IMR-90 (cell line): ENCODE measurements at regions not wholly inside any gene's neighbourhood (a gene's known extent, or its start where the extent isn't known, plus 50 kb on each side); places are given as distances from the start of the nearest gene placed in this dataset.

Experiments used
- ATAC-seq: fragments of 200-7000 bp; cut with Tn5 transposase; 2 replicates; pipeline ENCODE4 v1.9.1; 2020; ENCODE audit warnings: low read depth, mild to moderate bottlenecking, moderate library complexity
- BruUV-seq: library from RNA; stranded (reverse); fragments of 400-500 nt; replicated peaks from 2 replicates; lab custom pipeline; 2021; lab: Mats Ljungman, UMichigan
- CTCF ChIA-PET: fragments of 300-600 bp; formaldehyde crosslinking; extraction: SDS; loops from one replicate; lab custom pipeline; 2021; ENCODE audit warnings: antibody characterized with exemption; lab: Yijun Ruan, JAX
- POLR2A ChIA-PET: fragments of 300-600 bp; sonication (Branson Sonifier 250); formaldehyde crosslinking; loops from one replicate; lab custom pipeline; 2022; ENCODE audit warnings: antibody characterized with exemption; ENCODE audit not compliant: unreplicated experiment; lab: Charles Lee
- DNase-seq: peaks from one replicate; pipeline ENCODE4 v3.0.0; 2013
- H2AFZ ChIP-seq: replicated peaks from 2 replicates; pipeline ENCODE3; 2013; ENCODE audit warnings: low read length, mild to moderate bottlenecking; ENCODE audit not compliant: poor library complexity
- H2AK5ac ChIP-seq: 2 replicates; pipeline ENCODE4 v1.6.1; 2013; ENCODE audit warnings: low read depth, low read length, inconsistent platforms
- H2AK9ac ChIP-seq: replicated peaks from 2 replicates; pipeline ENCODE3; 2013; ENCODE audit warnings: mild to moderate bottlenecking, low read depth, low read length, moderate library complexity; ENCODE audit not compliant: poor library complexity
- H2BK120ac ChIP-seq: 2 replicates; pipeline ENCODE4 v1.6.1; 2013; ENCODE audit warnings: low read depth, low read length, inconsistent platforms
- H2BK15ac ChIP-seq: 3 replicates; pipeline ENCODE4 v1.6.1; 2013; ENCODE audit warnings: low read depth, low read length, inconsistent platforms
- H2BK20ac ChIP-seq: 2 replicates; pipeline ENCODE4 v1.6.1; 2013; ENCODE audit warnings: low read depth, mild to moderate bottlenecking, inconsistent platforms, low read length, moderate library complexity
- H2BK5ac ChIP-seq: 2 replicates; pipeline ENCODE4 v1.6.1; 2013; ENCODE audit warnings: mild to moderate bottlenecking, low read depth, low read length, inconsistent platforms; ENCODE audit not compliant: poor library complexity, severe bottlenecking
- H3K14ac ChIP-seq: replicated peaks from 2 replicates; pipeline ENCODE4 v1.6.1; 2013; ENCODE audit warnings: low read depth, low read length, inconsistent platforms
- H3K18ac ChIP-seq: 2 replicates; pipeline ENCODE4 v1.6.1; 2013; ENCODE audit warnings: low read depth, low read length, control low read depth
- H3K23ac ChIP-seq: 2 replicates; pipeline ENCODE4 v1.6.1; 2013; ENCODE audit warnings: low read depth, low read length, inconsistent platforms
- H3K27ac ChIP-seq: 2 replicates; pipeline ENCODE4 v1.5.1; 2013; ENCODE audit warnings: mild to moderate bottlenecking, control low read depth, low read length; ENCODE audit not compliant: insufficient read depth
- H3K27me3 ChIP-seq: 2 replicates; pipeline ENCODE4 v1.6.1; 2013; ENCODE audit warnings: low read length; ENCODE audit not compliant: control insufficient read depth, insufficient read depth
- H3K36me3 ChIP-seq: 2 replicates; pipeline ENCODE4 v1.6.1; 2013; ENCODE audit warnings: low read length, mixed read lengths; ENCODE audit not compliant: control insufficient read depth, insufficient read depth
- H3K4ac ChIP-seq: 2 replicates; pipeline ENCODE4 v1.6.1; 2013; ENCODE audit warnings: low read depth, low read length, inconsistent platforms
- H3K4me1 ChIP-seq: 2 replicates; pipeline ENCODE4 v1.6.1; 2013; ENCODE audit warnings: low read length, mixed read lengths; ENCODE audit not compliant: control insufficient read depth, insufficient read depth
- H3K4me2 ChIP-seq: 2 replicates; pipeline ENCODE4 v1.6.1; 2013; ENCODE audit warnings: low read depth, mild to moderate bottlenecking, control low read depth, low read length, moderate library complexity
- H3K4me3 ChIP-seq: 2 replicates; pipeline ENCODE4 v1.5.1; 2013; ENCODE audit warnings: low read depth, mild to moderate bottlenecking, control low read depth, low read length, moderate library complexity; ENCODE audit not compliant: insufficient read depth
- H3K56ac ChIP-seq: 2 replicates; pipeline ENCODE4 v1.6.1; 2013; ENCODE audit warnings: low read length, inconsistent platforms; ENCODE audit not compliant: insufficient read depth; ENCODE audit errors: extremely low read depth
- H3K79me1 ChIP-seq, 2 experiments: 2 replicates each; pipeline ENCODE4 v1.6.1; 2013; ENCODE audit warnings: low read length in 2 of 2, inconsistent platforms in 1 of 2, low read depth in 1 of 2
- H3K9ac ChIP-seq: 2 replicates; pipeline ENCODE4 v1.6.1; 2013; ENCODE audit warnings: low read depth, low read length, control low read depth
- H3K9me1 ChIP-seq: 2 replicates; pipeline ENCODE4 v1.6.1; 2013; ENCODE audit warnings: low read length, inconsistent platforms; ENCODE audit not compliant: insufficient read depth
- H3K9me3 ChIP-seq: 2 replicates; pipeline ENCODE4 v1.6.1; 2013; ENCODE audit warnings: low read length; ENCODE audit not compliant: control insufficient read depth, insufficient read depth
- H4K20me1 ChIP-seq: 2 replicates; pipeline ENCODE4 v1.6.1; 2013; ENCODE audit warnings: low read length, inconsistent platforms; ENCODE audit not compliant: insufficient read depth
- H4K5ac ChIP-seq: 2 replicates; pipeline ENCODE4 v1.6.1; 2013; ENCODE audit warnings: mild to moderate bottlenecking, low read depth, low read length, control low read depth
- H4K8ac ChIP-seq, 2 experiments: 2 replicates each; pipeline ENCODE4 v1.6.1; 2013; ENCODE audit warnings: low read depth in 2 of 2, low read length in 2 of 2, control low read depth in 1 of 2, inconsistent platforms in 1 of 2
- H4K91ac ChIP-seq: 2 replicates; pipeline ENCODE4 v1.6.1; 2013; ENCODE audit warnings: low read depth, low read length, inconsistent platforms; ENCODE audit not compliant: insufficient read depth
- NFE2L2 ChIP-seq: fragments of 150-350 bp; IDR thresholded peaks from 2 replicates; pipeline ENCODE4 v1.6.1; 2016; ENCODE audit warnings: low read depth, mild to moderate bottlenecking, low read length
- WGBS, 2 experiments: methylation state at CpG; one replicate each; pipeline versions ENCODE4 v1.1.5 to v1.1.7; 2013; ENCODE audit warnings: missing lambda C conversion rate in 2 of 2; ENCODE audit not compliant: insufficient read length in 1 of 2; ENCODE audit errors: extremely low coverage in 2 of 2; 5-methylcytosine and 5-hydroxymethylcytosine counted together
- dilution Hi-C: fragments of 300-500 bp; cut with HindIII; formaldehyde crosslinking; loops from one replicate; pipeline ENCODE4 v1.14.3; 2018; ENCODE audit warnings: low sequenced_read_pairs; ENCODE audit not compliant: unreplicated experiment
- in situ Hi-C: fragments of 300-500 bp; cut with MboI; formaldehyde crosslinking; loops from 3 replicates; pipeline ENCODE4 v1.14.3; 2019; ENCODE audit warnings: low sequenced_read_pairs, inconsistent platforms, mixed read lengths
- intact Hi-C: fragments of 100-400 bp; cut with micrococcal nuclease; formaldehyde crosslinking; loops from 2 replicates; pipeline ENCODE4 v1.10.0; 2022

DNA sequence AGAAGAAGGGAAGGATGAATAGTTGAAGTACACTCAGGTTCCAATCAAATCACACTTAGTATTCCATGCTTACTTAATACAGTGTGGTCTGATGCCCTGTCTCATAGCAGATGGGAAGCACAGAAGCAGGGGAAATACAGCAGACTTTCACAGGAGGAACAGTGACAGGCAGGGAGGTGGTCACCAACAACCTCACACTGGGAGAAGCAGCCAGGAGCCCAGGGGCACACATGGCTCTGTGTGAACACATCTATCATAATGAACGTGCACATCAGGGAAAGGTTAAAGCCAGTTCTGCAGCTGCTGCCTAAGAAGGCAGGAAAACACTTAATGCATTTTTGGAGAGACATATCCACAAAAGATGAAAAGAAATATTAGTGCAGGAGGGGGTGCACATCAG, 312.3 kb downstream of the MED10 start:
- WGBS, 2 experiments: no CpG with 5 or more reads among the region's 1 CpG
- TF ChIP-seq NFE2L2: no peak
- no peak overlapping the region for H2BK120ac ChIP-seq
- H3K27me3 ChIP-seq: no peaks in the 10 kb centered on the region
- H3K4me1 ChIP-seq: no peaks in the 10 kb centered on the region
- BruUV-seq: no TSS peak
- no peak overlapping the region for H2AK5ac ChIP-seq
- ChIA-PET POLR2A (no interaction called here), CTCF (no interaction called here)
- no peak overlapping the region for H2BK20ac ChIP-seq
- no peak overlapping the region for H3K4me2 ChIP-seq
- in situ Hi-C loops (no loop called here), dilution Hi-C loops (no loop called here), intact Hi-C loops (no loop called here)
- H3K27ac ChIP-seq: no peak overlapping the region
- H3K4me3 ChIP-seq: no peak overlapping the region
- H3K56ac ChIP-seq: no peak overlapping the region
- no peak overlapping the region for H3K14ac ChIP-seq
- no peaks in the 10 kb centered on the region for H3K36me3 ChIP-seq
- H4K20me1 ChIP-seq: no peaks in the 10 kb centered on the region
- H3K18ac ChIP-seq: no peak overlapping the region
- H3K9me3 ChIP-seq: peaks cover 8% of the 10 kb centered on the region
- no peak for ATAC-seq
- no peak overlapping the region for H2BK5ac ChIP-seq
- no peak overlapping the region for H3K4ac ChIP-seq
- no peak overlapping the region for H4K5ac ChIP-seq
- no peaks in the 10 kb centered on the region for H3K79me1 ChIP-seq
- H4K91ac ChIP-seq: no peak overlapping the region
- no peak overlapping the region for H2AK9ac ChIP-seq
- H3K9me1 ChIP-seq: no peaks in the 10 kb centered on the region
- no peak overlapping the region for H2BK15ac ChIP-seq
- no peak for DNase-seq
- H2AFZ ChIP-seq: no peak overlapping the region
- no peak overlapping the region for H3K9ac ChIP-seq
- no peak overlapping the region for H3K23ac ChIP-seq
- no peak overlapping the region for H4K8ac ChIP-seq
